Thyroid gland (tissue), 4 donors: ENCODE measurements at regions not wholly inside any gene's neighbourhood (a gene's known extent, or its start where the extent isn't known, plus 50 kb on each side); places are given as distances from the start of the nearest gene placed in this dataset.

Source experiments
- DNase-seq, 2 donors: peaks; one replicate each; pipeline ENCODE4 v3.0.0-alpha.2; 2019
- H3K27ac ChIP-seq, 3 donors: fragments of 200-600 bp; sonication (generic); 1 replicate in 2 of 3; 2 replicates in 1 of 3; pipeline ENCODE4 v1.5.1; 2016 to 2019; ENCODE audit warnings: mild to moderate bottlenecking in 1 of 3, moderate library complexity in 1 of 3
- H3K27me3 ChIP-seq: fragments of 200-600 bp; sonication (generic); one replicate; pipeline ENCODE4 v1.5.1; 2019
- H3K36me3 ChIP-seq, 2 donors: fragments of 200-600 bp; sonication (generic); one replicate each; pipeline ENCODE4 v1.5.1; 2016 to 2019
- H3K4me1 ChIP-seq, 2 donors: fragments of 200-600 bp; sonication (generic); one replicate each; pipeline ENCODE4 v1.5.1; 2017 to 2019
- H3K4me3 ChIP-seq, 3 donors: fragments of 200-600 bp; sonication (generic); replicated peaks in 1 of 3; 1 replicate in 2 of 3; 2 replicates in 1 of 3; pipeline ENCODE4 v1.5.1; 2016; ENCODE audit warnings: mild to moderate bottlenecking in 1 of 3
- H3K9me3 ChIP-seq: fragments of 200-600 bp; sonication (generic); one replicate; pipeline ENCODE4 v1.5.1; 2017
- CTCF ChIP-seq, 6 experiments: fragments of 200-600 bp in 3 of 6; fragments of 450-650 bp in 3 of 6; sonication (generic) in 3 of 6; IDR thresholded peaks; one replicate each; pipeline ENCODE4 v1.5.1; 2016 to 2019; ENCODE audit warnings: antibody characterized with exemption in 6 of 6, mild to moderate bottlenecking in 2 of 6, inconsistent platforms in 1 of 6, moderate library complexity in 1 of 6
- POLR2A ChIP-seq, 2 donors: fragments of 450-650 bp; IDR thresholded peaks; one replicate each; pipeline ENCODE4 v1.6.1; 2017; ENCODE audit warnings: antibody characterized with exemption in 2 of 2, mild to moderate bottlenecking in 2 of 2, moderate library complexity in 1 of 2
- WGBS, 2 donors: methylation state at CpG; one replicate each; pipeline ENCODE4 v1.1.5; 2017; 5-methylcytosine and 5-hydroxymethylcytosine counted together
- intact Hi-C: fragments of 100-400 bp; cut with DNase I; formaldehyde crosslinking; loops from one replicate; pipeline ENCODE4 v1.15.1; 2023

DNA sequence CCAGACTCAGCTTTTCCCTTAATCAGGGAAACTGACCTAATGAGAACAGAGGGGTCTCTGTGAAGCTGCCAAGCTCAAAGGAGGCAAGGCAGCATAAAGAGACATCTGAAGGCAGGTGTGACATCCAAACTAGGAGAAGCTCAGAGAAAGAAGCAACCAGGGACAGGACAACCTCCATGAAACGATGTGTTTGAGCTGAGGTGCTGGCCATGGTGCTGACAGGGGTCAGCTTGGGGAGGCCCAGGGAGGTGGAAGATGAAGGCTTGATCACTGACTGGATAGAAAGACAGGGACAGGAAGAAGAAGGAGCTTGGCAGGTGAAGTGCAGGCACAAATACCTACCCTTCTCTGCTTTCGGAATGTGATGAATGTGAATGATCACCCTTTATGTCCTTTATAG lies 179.5 kb upstream of the NSMCE3 start:
- Histone ChIP-seq H3K4me3 (no peak overlapping the region), H3K27me3 (no peaks in the 10 kb centered on the region), H3K9me3 (no peaks in the 10 kb centered on the region), H3K4me1 (no peaks in the 10 kb centered on the region), H3K27ac (no peak overlapping the region), H3K36me3 (no peaks in the 10 kb centered on the region)
- TF ChIP-seq CTCF (IDR thresholded peaks at IDR 0.05) (no peak), POLR2A (IDR thresholded peaks at IDR 0.05) (no peak)
- WGBS, 2 donors, result 78 to 92% methylated on average over 1 to 2 of the region's 2 CpGs
- peak in 1 of 2 donors; percentile 15 for DNase-seq
- intact Hi-C loops, result no loop called here

DNA sequence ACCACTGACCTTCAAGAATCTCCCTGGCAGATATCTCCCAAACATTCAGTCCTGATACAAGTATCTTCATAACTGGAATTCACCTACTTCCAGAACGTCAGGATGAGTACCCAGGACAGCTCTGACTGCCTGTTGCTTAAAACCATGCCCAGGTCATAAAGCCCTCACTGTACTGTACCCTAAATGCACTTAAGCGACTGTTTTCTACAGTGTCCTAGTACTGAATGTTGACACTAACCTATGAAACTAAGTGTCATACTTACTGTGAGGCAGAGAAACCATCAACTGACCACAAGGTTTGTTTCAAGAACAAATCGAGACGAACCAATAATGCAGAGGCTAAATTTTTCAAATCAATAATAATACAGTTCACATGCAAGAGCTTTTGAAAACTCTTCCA lies 178.7 kb upstream of the NSMCE3 start:
- Histone ChIP-seq H3K4me3 (no peak overlapping the region), H3K9me3 (no peaks in the 10 kb centered on the region), H3K27me3 (no peaks in the 10 kb centered on the region), H3K4me1 (no peaks in the 10 kb centered on the region), H3K36me3 (no peaks in the 10 kb centered on the region), H3K27ac (no peak overlapping the region)
- intact Hi-C loops, result no loop called here
- no peak for DNase-seq
- TF ChIP-seq POLR2A (IDR thresholded peaks at IDR 0.05) (no peak), CTCF (IDR thresholded peaks at IDR 0.05) (no peak)
- 85 to 92% methylated on average over 4 of the region's 4 CpGs for WGBS, 2 donors

- Histone ChIP-seq H3K36me3 (no peaks in the 10 kb centered on the region), H3K9me3 (no peaks in the 10 kb centered on the region), H3K27ac (no peak overlapping the region), H3K4me1 (no peaks in the 10 kb centered on the region), H3K27me3 (no peaks in the 10 kb centered on the region), H3K4me3 (no peak overlapping the region)
- WGBS, 2 donors, result 90 to 96% methylated on average over 3 of the region's 3 CpGs
- intact Hi-C loops, result no loop called here
- TF ChIP-seq POLR2A (IDR thresholded peaks at IDR 0.05), result no peak
- no peak for DNase-seq
These were observed 176.9 kb upstream of the NSMCE3 start for GRCh38 chr15:29446480-29446879.

DNA sequence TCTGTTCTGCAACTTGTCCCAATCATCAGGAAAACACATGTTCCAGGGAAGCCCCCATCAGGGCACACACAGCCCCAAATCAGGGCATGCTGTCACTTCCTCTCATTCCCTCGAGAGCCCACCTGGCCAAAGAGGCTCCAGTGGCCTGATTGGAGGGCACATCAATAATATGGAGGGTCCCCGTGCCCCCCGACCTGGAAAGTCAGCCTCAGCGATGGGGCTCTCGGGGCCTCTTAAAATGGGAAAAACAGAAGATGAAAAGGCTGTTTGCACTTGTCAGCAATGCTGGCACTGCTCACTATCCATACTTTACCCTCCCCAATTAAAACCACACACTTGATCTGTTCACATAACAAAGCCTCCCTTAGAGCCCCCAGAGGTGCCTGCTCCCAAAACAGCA lies 172.9 kb upstream of the NSMCE3 start:
- H3K9me3 ChIP-seq, result no peaks in the 10 kb centered on the region
- H3K4me1 ChIP-seq, result peaks cover 0 to 3% of the 10 kb centered on the region in 2 donors
- no peak overlapping the region for H3K4me3 ChIP-seq
- no peak for TF ChIP-seq POLR2A (IDR thresholded peaks at IDR 0.05)
- TF ChIP-seq CTCF (IDR thresholded peaks at IDR 0.05), result no peak
- no peaks in the 10 kb centered on the region for H3K36me3 ChIP-seq
- no peak for DNase-seq
- no peaks in the 10 kb centered on the region for H3K27me3 ChIP-seq
- intact Hi-C loops, result no loop called here
- 75 to 86% methylated on average over 5 of the region's 5 CpGs for WGBS, 2 donors
- no peak overlapping the region for H3K27ac ChIP-seq

DNA sequence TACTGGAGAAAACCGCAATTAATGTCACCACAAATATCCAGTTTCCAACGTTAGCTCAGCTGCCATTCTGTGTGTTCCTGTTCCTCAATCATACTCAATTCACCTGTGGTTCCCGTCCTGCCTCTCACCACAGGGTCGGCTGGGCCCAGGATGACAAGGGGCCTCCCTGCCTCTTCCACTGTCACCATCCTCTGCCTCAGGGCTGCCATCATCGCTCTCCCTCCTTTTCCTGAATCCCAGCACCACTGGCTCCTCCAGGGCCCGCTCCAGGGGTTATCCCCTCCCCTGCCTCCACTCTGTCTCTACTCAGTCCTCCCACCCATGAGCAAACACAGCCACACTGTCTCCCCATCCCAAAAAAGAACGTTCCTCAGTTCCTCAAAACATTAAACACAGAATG lies 170.9 kb upstream of the NSMCE3 start:
- Histone ChIP-seq H3K27me3 (no peaks in the 10 kb centered on the region), H3K27ac (no peak overlapping the region), H3K9me3 (no peaks in the 10 kb centered on the region), H3K4me3 (no peak overlapping the region), H3K36me3 (no peaks in the 10 kb centered on the region), H3K4me1 (peaks cover 0 to 3% of the 10 kb centered on the region in 2 donors)
- DNase-seq, result no peak
- 86 to 91% methylated on average over 7 of the region's 7 CpGs for WGBS, 2 donors
- intact Hi-C loops, result no loop called here
- TF ChIP-seq POLR2A (IDR thresholded peaks at IDR 0.05), result no peak
- TF ChIP-seq CTCF (IDR thresholded peaks at IDR 0.05), result no peak

DNA sequence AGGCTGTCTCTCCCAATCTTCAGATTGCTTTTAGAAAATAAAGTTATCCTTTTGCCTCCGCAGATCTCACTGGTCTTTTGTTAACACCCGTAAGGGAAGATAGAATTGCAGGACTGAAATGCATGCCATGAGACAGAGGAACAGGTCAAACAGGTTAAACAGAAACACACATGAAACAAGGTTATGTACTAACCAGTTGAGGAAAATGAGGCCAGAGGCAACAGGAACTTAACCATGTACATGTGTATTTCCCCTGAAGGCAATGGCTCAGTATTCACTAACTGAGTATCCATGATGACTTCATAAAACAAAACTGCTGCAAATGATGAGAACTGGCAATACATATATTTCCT lies 169.1 kb upstream of the NSMCE3 start:
- 51 to 61% methylated on average over 2 of the region's 2 CpGs for WGBS, 2 donors
- peaks cover 0 to 3% of the 10 kb centered on the region in 2 donors for H3K4me1 ChIP-seq
- H3K9me3 ChIP-seq, result no peaks in the 10 kb centered on the region
- no peak overlapping the region for H3K4me3 ChIP-seq
- H3K36me3 ChIP-seq, result no peaks in the 10 kb centered on the region
- no peaks in the 10 kb centered on the region for H3K27me3 ChIP-seq
- intact Hi-C loops, result no loop called here
- H3K27ac ChIP-seq, result no peak overlapping the region
- TF ChIP-seq CTCF (IDR thresholded peaks at IDR 0.05) (no peak), POLR2A (IDR thresholded peaks at IDR 0.05) (no peak)
- DNase-seq, result no peak
